Brain microvascular endothelial cell (primary cell): ENCODE measurements at regions not wholly inside any gene's neighbourhood (a gene's known extent, or its start where the extent isn't known, plus 50 kb on each side); places are given as distances from the start of the nearest gene placed in this dataset.
"Not testable (repeated sequence)": the region's sequence is repeated elsewhere in the genome, so short reads cannot be mapped to it uniquely, and the experiment has no call there.

Source experiments
- DNase-seq: peaks from one replicate; pipeline ENCODE4 v3.0.0-alpha.2; 2020
- H3K27ac ChIP-seq: fragments of 250-450 bp; sonication (Bioruptor Pico); 2 replicates; pipeline ENCODE4 v1.5.1; 2020; ENCODE audit warnings: mild to moderate bottlenecking, moderate library complexity
- H3K27me3 ChIP-seq: fragments of 250-450 bp; sonication (Bioruptor Pico); replicated peaks from 2 replicates; pipeline ENCODE4 v1.5.1; 2020; ENCODE audit warnings: mild to moderate bottlenecking
- H3K36me3 ChIP-seq: fragments of 250-450 bp; sonication (Bioruptor Pico); replicated peaks from 2 replicates; pipeline ENCODE4 v1.5.1; 2020; ENCODE audit warnings: mild to moderate bottlenecking
- H3K4me3 ChIP-seq: 2 replicates; pipeline ENCODE4 v1.5.1; 2011; ENCODE audit warnings: low read depth, mild to moderate bottlenecking, control low read depth, low read length, moderate library complexity
- in situ Hi-C: cut with HindIII; loops from 2 replicates; pipeline ENCODE4 v1.10.0; 2017; ENCODE audit warnings: low sequenced_read_pairs, low pct_ligation_motif_present
- TF ChIP-seq, protein P1 (sequence below): IDR thresholded peaks from 2 replicates; pipeline ENCODE4 v1.5.1; 2011; ENCODE audit warnings: low read depth, mild to moderate bottlenecking, moderate library complexity, low read length, control low read depth, inconsistent platforms; ENCODE audit errors: missing control alignments

- DNase-seq = no peak
- Histone ChIP-seq H3K4me3 (no peak overlapping the region), H3K27me3 (no peaks in the 10 kb centered on the region), H3K36me3 (no peaks in the 10 kb centered on the region), H3K27ac (no peak overlapping the region)
- TF ChIP-seq, protein P1, sequence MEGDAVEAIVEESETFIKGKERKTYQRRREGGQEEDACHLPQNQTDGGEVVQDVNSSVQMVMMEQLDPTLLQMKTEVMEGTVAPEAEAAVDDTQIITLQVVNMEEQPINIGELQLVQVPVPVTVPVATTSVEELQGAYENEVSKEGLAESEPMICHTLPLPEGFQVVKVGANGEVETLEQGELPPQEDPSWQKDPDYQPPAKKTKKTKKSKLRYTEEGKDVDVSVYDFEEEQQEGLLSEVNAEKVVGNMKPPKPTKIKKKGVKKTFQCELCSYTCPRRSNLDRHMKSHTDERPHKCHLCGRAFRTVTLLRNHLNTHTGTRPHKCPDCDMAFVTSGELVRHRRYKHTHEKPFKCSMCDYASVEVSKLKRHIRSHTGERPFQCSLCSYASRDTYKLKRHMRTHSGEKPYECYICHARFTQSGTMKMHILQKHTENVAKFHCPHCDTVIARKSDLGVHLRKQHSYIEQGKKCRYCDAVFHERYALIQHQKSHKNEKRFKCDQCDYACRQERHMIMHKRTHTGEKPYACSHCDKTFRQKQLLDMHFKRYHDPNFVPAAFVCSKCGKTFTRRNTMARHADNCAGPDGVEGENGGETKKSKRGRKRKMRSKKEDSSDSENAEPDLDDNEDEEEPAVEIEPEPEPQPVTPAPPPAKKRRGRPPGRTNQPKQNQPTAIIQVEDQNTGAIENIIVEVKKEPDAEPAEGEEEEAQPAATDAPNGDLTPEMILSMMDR = no peak
- in situ Hi-C loops = no loop called here
Measured at GRCh38 chr6:167212713-167213005, 54.9 kb upstream of the GPR31 start.

DNA sequence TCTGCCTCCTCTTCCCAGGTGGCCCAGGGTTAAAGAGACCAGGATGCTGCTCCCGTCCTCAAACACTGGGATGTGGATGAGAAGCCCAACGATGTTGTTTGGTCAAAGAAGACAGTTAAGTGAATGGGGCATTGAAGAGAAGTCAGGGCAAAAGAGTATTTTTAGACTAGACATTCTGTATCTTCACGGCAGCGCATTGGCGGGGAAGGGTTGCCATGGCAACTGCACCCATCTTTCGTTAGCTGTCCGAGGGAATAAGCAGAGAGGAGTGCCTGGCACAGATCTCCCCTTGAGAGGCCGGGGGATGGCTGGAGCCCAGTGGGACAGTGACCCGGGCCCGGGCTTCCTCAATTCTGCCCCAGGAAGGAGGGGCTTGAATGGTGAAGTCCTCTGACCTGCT is 56.4 kb upstream of the GPR31 start:
- no peak for DNase-seq
- Histone ChIP-seq H3K4me3 (no peak overlapping the region), H3K27me3 (no peaks in the 10 kb centered on the region), H3K36me3 (no peaks in the 10 kb centered on the region), H3K27ac (no peak overlapping the region)
- TF ChIP-seq, protein P1 = no peak
- in situ Hi-C loops = no loop called here

DNA sequence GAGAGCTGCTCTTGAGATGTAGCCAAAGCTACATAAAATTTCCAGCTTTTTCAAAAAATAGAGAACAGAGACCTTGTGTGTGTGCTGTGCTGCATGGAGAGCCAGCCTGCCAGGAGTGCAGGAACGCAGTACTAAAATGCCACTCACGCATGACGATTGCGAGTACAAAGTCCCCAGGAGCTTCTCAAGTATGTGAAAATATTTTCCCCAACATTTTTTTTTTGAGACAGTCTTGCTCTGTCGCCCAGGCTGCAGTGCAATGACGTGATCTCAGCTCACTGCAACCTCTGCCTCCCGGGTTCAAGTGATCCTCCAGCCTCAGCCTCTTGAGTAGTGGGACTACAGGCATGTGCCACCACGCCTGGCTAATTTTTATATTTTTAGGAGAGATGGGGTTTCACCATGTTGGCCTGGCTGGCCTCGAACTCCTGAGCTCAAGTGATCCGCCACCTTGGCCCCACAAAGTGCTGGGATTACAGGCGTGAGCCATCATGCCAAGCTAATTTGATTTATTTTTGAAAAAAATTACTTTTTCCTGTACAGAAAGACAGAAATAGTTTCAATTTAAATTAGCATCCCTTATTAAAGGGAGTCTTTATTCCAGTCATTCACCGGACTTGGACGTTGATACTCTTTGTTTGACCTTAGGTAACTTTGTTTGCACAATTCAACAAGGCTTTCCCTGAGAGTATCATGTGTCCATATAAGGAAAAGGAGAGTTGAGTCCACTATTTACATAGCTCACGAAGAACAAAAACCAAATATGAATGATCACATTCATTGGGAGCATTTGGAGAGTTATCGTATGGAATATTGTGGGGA is 57.9 kb upstream of the GPR31 start:
- H3K36me3 ChIP-seq, H3K27ac ChIP-seq, H3K27me3 ChIP-seq, H3K4me3 ChIP-seq, in situ Hi-C loops, DNase-seq: not testable (repeated sequence)

DNA sequence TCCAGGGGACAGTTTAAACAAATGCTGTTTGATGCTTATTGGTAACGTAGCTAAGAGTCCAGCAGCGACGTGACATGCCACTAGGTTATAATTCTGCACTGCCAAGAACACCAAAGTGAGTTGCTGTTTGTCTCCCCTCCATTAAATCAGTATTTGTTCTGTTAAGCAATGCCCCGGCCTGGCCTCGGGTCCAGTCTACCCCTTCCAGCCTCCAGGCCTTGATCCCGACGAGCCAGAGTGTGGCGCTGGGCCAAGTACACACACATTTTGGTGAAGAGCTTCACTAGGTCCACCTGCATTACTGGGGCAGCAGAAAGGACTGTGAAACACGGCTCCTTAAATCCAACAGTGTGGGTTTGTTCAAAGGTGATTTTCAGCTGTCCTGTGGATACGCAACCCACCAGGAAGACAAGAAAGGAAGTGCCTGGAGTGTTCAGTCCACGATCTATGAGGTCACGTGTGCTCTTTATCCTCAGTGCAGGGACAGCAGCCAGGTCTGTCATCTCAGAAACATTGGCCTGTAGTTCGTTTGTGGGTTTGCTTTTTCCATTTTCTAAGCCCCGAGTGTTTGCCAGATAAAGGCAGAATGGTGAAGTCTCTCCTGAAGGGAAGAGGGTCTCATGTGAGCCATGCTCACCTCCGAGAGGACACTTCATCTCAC is 58.7 kb upstream of the GPR31 start:
- DNase-seq, H3K27me3 ChIP-seq, in situ Hi-C loops: not testable (repeated sequence)

GRCh38 chr6:167217073-167217472 is 59.3 kb upstream of the GPR31 start:
- H3K27me3 ChIP-seq, H3K27ac ChIP-seq, in situ Hi-C loops, H3K36me3 ChIP-seq, DNase-seq, H3K4me3 ChIP-seq: not testable (repeated sequence)

More for the DNA sequence above, 58.7 kb upstream of the GPR31 start:
- not testable (repeated sequence) for H3K4me3 ChIP-seq, H3K27ac ChIP-seq, H3K36me3 ChIP-seq

DNA sequence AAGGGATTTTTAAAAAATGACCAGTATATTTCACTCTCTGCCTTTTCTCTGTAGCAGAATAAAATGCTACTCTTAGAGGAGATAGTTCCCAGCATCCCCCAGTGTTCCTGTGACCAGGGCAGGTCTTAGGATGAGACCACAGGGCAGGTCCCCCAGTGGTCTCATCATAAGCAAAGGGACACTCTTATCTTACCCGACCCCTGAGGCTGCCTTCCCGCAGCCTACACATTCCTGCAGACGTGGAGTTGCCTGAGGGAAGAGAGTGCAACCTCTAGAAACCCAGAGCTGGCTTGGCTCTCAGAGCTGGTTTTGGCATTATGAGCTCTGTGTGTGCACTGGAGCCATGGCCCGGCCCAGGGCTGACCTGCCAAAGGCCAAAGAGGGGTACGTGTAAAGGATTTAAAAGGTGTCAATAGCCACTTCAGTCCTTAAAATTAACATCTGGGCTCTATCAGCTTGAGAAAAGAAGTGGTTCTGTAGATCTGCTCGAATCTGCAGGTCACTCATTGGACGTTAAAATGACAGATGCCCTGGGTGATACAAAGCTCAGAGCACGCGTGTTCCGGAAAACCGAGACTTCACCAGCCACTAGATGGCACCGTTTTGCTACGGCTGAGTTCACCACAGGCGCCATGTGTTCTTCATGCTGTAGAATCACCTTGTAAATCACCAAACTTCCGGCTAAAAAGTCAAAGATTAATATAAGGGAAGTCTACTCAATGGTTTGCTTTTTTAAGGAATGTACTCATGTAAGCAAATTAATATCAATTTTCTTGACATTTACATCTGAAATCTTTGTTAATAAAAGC is 60.4 kb upstream of the GPR31 start:
- in situ Hi-C loops, DNase-seq: not testable (repeated sequence)

GRCh38 chr6:167219079-167219478 is 61.3 kb upstream of the GPR31 start:
- in situ Hi-C loops, H3K27ac ChIP-seq, DNase-seq, H3K27me3 ChIP-seq, H3K36me3 ChIP-seq, H3K4me3 ChIP-seq: not testable (repeated sequence)

More for the DNA sequence above, 60.4 kb upstream of the GPR31 start:
- not testable (repeated sequence) for H3K27ac ChIP-seq, H3K27me3 ChIP-seq, H3K4me3 ChIP-seq, H3K36me3 ChIP-seq
- TF ChIP-seq, protein P1 = peak; percentile 15
